ENCODE measurements at regions not wholly inside any gene's neighbourhood (a gene's known extent, or its start where the extent isn't known, plus 50 kb on each side); places are given as distances from the start of the nearest gene placed in this dataset.
"Not testable (repeated sequence)": the region's sequence is repeated elsewhere in the genome, so short reads cannot be mapped to it uniquely, and the experiment has no call there.

GRCh38 chr2:104904889-104905288, 51.0 kb downstream of the POU3F3 start:
- no peak for DNase-seq

GRCh38 chr2:104909317-104909716, 55.4 kb downstream of the POU3F3 start:
- DNase-seq, result no peak

- no peak for DNase-seq
Observed at GRCh38 chr2:104914509-104914908, 60.6 kb downstream of the POU3F3 start.

- no peak for DNase-seq
Observed at GRCh38 chr2:104915107-104915793, 61.3 kb downstream of the POU3F3 start.

- peak; percentile 1 for DNase-seq
Observed at GRCh38 chr2:104919127-104919526, 65.2 kb downstream of the POU3F3 start.

- DNase-seq, result peak; percentile 2
Observed at GRCh38 chr2:104923665-104924064, 69.8 kb downstream of the POU3F3 start.

- DNase-seq, result no peak
Observed at GRCh38 chr2:104929663-104930062, 75.7 kb downstream of the POU3F3 start.

GRCh38 chr2:104930732-104931131, 76.8 kb downstream of the POU3F3 start:
- DNase-seq, result no peak

- DNase-seq, result no peak
Observed at GRCh38 chr2:104932243-104932642, 78.3 kb downstream of the POU3F3 start.

GRCh38 chr2:104933151-104933917, 79.4 kb downstream of the POU3F3 start:
- no peak for DNase-seq

- no peak for DNase-seq
Observed at GRCh38 chr2:104936527-104936926, 82.6 kb downstream of the POU3F3 start.

- no peak for DNase-seq
Observed at GRCh38 chr2:104938231-104938941, 84.5 kb downstream of the POU3F3 start.

GRCh38 chr2:104939570-104940217, 85.8 kb downstream of the POU3F3 start:
- DNase-seq, result no peak

GRCh38 chr2:104944495-104944894, 90.6 kb downstream of the POU3F3 start:
- DNase-seq, result peak; percentile 25

GRCh38 chr2:104945121-104945520, 91.2 kb downstream of the POU3F3 start:
- no peak for DNase-seq

- DNase-seq, result no peak
Observed at GRCh38 chr2:104945866-104946265, 92.0 kb downstream of the POU3F3 start.

GRCh38 chr2:104947456-104947855, 90.4 kb upstream of the MRPS9 start:
- not testable (repeated sequence) for DNase-seq

GRCh38 chr2:104952976-104953375, 84.9 kb upstream of the MRPS9 start:
- DNase-seq, result no peak

GRCh38 chr2:104965900-104966299, 72.0 kb upstream of the MRPS9 start:
- no peak for DNase-seq

GRCh38 chr2:104969564-104969963, 68.3 kb upstream of the MRPS9 start:
- no peak for DNase-seq

GRCh38 chr2:104975371-104975770, 62.5 kb upstream of the MRPS9 start:
- no peak for DNase-seq

GRCh38 chr2:104975851-104976250, 62.0 kb upstream of the MRPS9 start:
- no peak for DNase-seq

GRCh38 chr2:104976603-104977120, 61.2 kb upstream of the MRPS9 start:
- DNase-seq, result peak; percentile 54
